ENCODE measurements at regions not wholly inside any gene's neighbourhood (a gene's known extent, or its start where the extent isn't known, plus 50 kb on each side); places are given as distances from the start of the nearest gene placed in this dataset.

GRCh38 chr1:91583326-91583755 lies 82.7 kb downstream of the CDC7 start:
- peaks cover 0 to 5% of the 10 kb centered on the region in 2 donors for H3K4me1 ChIP-seq (replicated peaks in 1 of 2)
- no peaks in the 10 kb centered on the region for H3K36me3 ChIP-seq (replicated peaks in 1 of 2)
- no peaks in the 10 kb centered on the region for H3K9me3 ChIP-seq (replicated peaks in 1 of 3)
- no peak for DNase-seq
- no peak overlapping the region for H3K27ac ChIP-seq
- intact Hi-C loops (cut with DNase I), result no loop called here
- 68 to 82% (median 77%) methylated on average over 7 of the region's 7 CpGs for WGBS, 4 donors
- H3K4me3 ChIP-seq, result no peak overlapping the region
- H3K27me3 ChIP-seq, result no peaks in the 10 kb centered on the region
- TF ChIP-seq CTCF (IDR thresholded peaks at IDR 0.05), result no peak
- TF ChIP-seq POLR2A (IDR thresholded peaks at IDR 0.05), result no peak

- Histone ChIP-seq H3K27ac (no peak overlapping the region), H3K36me3 (replicated peaks in 1 of 2) (no peaks in the 10 kb centered on the region), H3K4me3 (no peak overlapping the region), H3K4me1 (replicated peaks in 1 of 2) (peaks cover 0 to 5% of the 10 kb centered on the region in 2 donors), H3K27me3 (no peaks in the 10 kb centered on the region), H3K9me3 (replicated peaks in 1 of 3) (no peaks in the 10 kb centered on the region)
- 92 to 99% (median 94%) methylated on average over 4 of the region's 4 CpGs for WGBS, 4 donors
- DNase-seq, result no peak
- no peak for TF ChIP-seq CTCF (IDR thresholded peaks at IDR 0.05)
- TF ChIP-seq POLR2A (IDR thresholded peaks at IDR 0.05), result no peak
- intact Hi-C loops (cut with DNase I), result no loop called here
These were observed 83.7 kb downstream of the CDC7 start for GRCh38 chr1:91584309-91584708.

- peaks cover 0 to 3% of the 10 kb centered on the region in 2 donors for H3K4me1 ChIP-seq (replicated peaks in 1 of 2)
- H3K27ac ChIP-seq, result no peak overlapping the region
- DNase-seq, result no peak
- no peak for TF ChIP-seq CTCF (IDR thresholded peaks at IDR 0.05)
- no peak for TF ChIP-seq POLR2A (IDR thresholded peaks at IDR 0.05)
- no peaks in the 10 kb centered on the region for H3K36me3 ChIP-seq (replicated peaks in 1 of 2)
- no peaks in the 10 kb centered on the region for H3K27me3 ChIP-seq
- no peak overlapping the region for H3K4me3 ChIP-seq
- WGBS, 4 donors, result 59 to 80% (median 64%) methylated on average over 4 of the region's 4 CpGs
- intact Hi-C loops (cut with DNase I), result loop anchor here in 1 of 2 donors (5.0 kb wide), 1 partner anchor 58 kb away; no protein-coding TSS in a partner anchor
- no peaks in the 10 kb centered on the region for H3K9me3 ChIP-seq (replicated peaks in 1 of 3)
These were observed 84.2 kb downstream of the CDC7 start for GRCh38 chr1:91584878-91585277.

GRCh38 chr1:91585502-91585901 lies 84.9 kb downstream of the CDC7 start:
- H3K27me3 ChIP-seq, result no peaks in the 10 kb centered on the region
- H3K9me3 ChIP-seq (replicated peaks in 1 of 3), result no peaks in the 10 kb centered on the region
- H3K36me3 ChIP-seq (replicated peaks in 1 of 2), result no peaks in the 10 kb centered on the region
- no peak overlapping the region for H3K27ac ChIP-seq
- no peak for DNase-seq
- WGBS, 4 donors, result 76 to 91% (median 84%) methylated on average over 5 of the region's 5 CpGs
- no peak overlapping the region for H3K4me3 ChIP-seq
- no peak for TF ChIP-seq CTCF (IDR thresholded peaks at IDR 0.05)
- no peak for TF ChIP-seq POLR2A (IDR thresholded peaks at IDR 0.05)
- peaks cover 0 to under 1% of the 10 kb centered on the region in 2 donors for H3K4me1 ChIP-seq (replicated peaks in 1 of 2)
- intact Hi-C loops (cut with DNase I), result loop anchor here in 1 of 2 donors (5.0 kb wide), 1 partner anchor 58 kb away; no protein-coding TSS in a partner anchor
